Right lobe of liver (tissue), 6 donors: ENCODE measurements at regions not wholly inside any gene's neighbourhood (a gene's known extent, or its start where the extent isn't known, plus 50 kb on each side); places are given as distances from the start of the nearest gene placed in this dataset.

ENCODE experiments used
- ATAC-seq, 4 donors: fragments of 200-7000 bp; cut with Tn5 transposase; one replicate each; pipeline ENCODE4 v1.9.1; 2020; ENCODE audit warnings: mild to moderate bottlenecking in 4 of 4, moderate library complexity in 4 of 4
- DNase-seq, 3 donors: peaks; one replicate each; pipeline ENCODE4 v3.0.0-alpha.2; 2020
- H3K27ac ChIP-seq, 3 donors: fragments of 200-600 bp; one replicate each; pipeline ENCODE4 v1.8.0; 2022
- H3K27me3 ChIP-seq, 2 donors: fragments of 200-600 bp; one replicate each; pipeline ENCODE4 v1.8.0; 2022
- H3K36me3 ChIP-seq, 4 donors: fragments of 200-600 bp; sonication (generic) in 1 of 4; one replicate each; pipeline versions ENCODE4 v1.5.1 to v1.8.0; 2017 to 2022; ENCODE audit warnings: control low read depth in 1 of 4
- H3K4me1 ChIP-seq, 4 donors: fragments of 200-600 bp; sonication (generic) in 1 of 4; one replicate each; pipeline versions ENCODE4 v1.5.1 to v1.8.0; 2017 to 2022; ENCODE audit warnings: control low read depth in 1 of 4
- H3K4me3 ChIP-seq, 3 donors: fragments of 200-600 bp; one replicate each; pipeline ENCODE4 v1.8.0; 2022
- H3K9me3 ChIP-seq, 4 donors: fragments of 200-600 bp; sonication (generic) in 1 of 4; one replicate each; pipeline versions ENCODE4 v1.5.1 to v1.8.0; 2017 to 2022; ENCODE audit warnings: control low read depth in 1 of 4
- CTCF ChIP-seq, 4 donors: fragments of 200-600 bp in 3 of 4; fragments of 450-650 bp in 1 of 4; IDR thresholded peaks; one replicate each; pipeline versions ENCODE4 v1.5.1 to v1.8.0; 2016 to 2022; ENCODE audit warnings: antibody characterized with exemption in 4 of 4, mild to moderate bottlenecking in 2 of 4
- POLR2A ChIP-seq: fragments of 450-650 bp; IDR thresholded peaks from one replicate; pipeline ENCODE4 v1.6.1; 2017; ENCODE audit warnings: antibody characterized with exemption, mild to moderate bottlenecking
- WGBS: methylation state at CpG from one replicate; pipeline ENCODE4 v1.1.6; 2018; ENCODE audit warnings: low coverage, low lambda C conversion rate; ENCODE audit not compliant: insufficient coverage; ENCODE audit errors: missing lambda C conversion rate; 5-methylcytosine and 5-hydroxymethylcytosine counted together
- intact Hi-C, 2 donors: fragments of 100-400 bp; cut with DNase I; formaldehyde crosslinking; loops; one replicate each; pipeline versions ENCODE4 v1.11.2 to v1.14.1; 2022
- donor health status: DM: no; HTN: yes; CAD: no.
- donor health status: DM: no; HTN: no; CAD: no.
- donor health status: DM: no; HTN: no; CAD: no.
- donor health status: DM: no; HTN: yes; CAD: no.
- donor health status: DM: no; HTN: yes; CAD: no.

GRCh38 chr15:52936489-52936888 is 146.4 kb upstream of the ONECUT1 start:
- Histone ChIP-seq H3K27me3 (no peaks in the 10 kb centered on the region), H3K9me3 (no peaks in the 10 kb centered on the region), H3K4me1 (peaks cover 0 to 6% (median 0%) of the 10 kb centered on the region in 4 donors), H3K4me3 (no peak overlapping the region), H3K36me3 (no peaks in the 10 kb centered on the region), H3K27ac (no peak overlapping the region)
- ATAC-seq (peak in 2 of 4 donors; percentile 53 to 78), DNase-seq (no peak)
- WGBS, result 60% methylated on average over 1 of the region's 1 CpG
- TF ChIP-seq CTCF (IDR thresholded peaks at IDR 0.05), result no peak
- no peak for TF ChIP-seq POLR2A
- intact Hi-C loops, result no loop called here

GRCh38 chr15:52925130-52925529 is 135.0 kb upstream of the ONECUT1 start:
- 68% methylated on average over 6 of the region's 10 CpGs for WGBS
- no peak overlapping the region for H3K4me3 ChIP-seq
- H3K27ac ChIP-seq, result no peak overlapping the region
- H3K36me3 ChIP-seq, result no peaks in the 10 kb centered on the region
- no peaks in the 10 kb centered on the region for H3K27me3 ChIP-seq
- DNase-seq (no peak), ATAC-seq (no peak)
- TF ChIP-seq POLR2A (no peak), CTCF (IDR thresholded peaks at IDR 0.05) (no peak)
- no peaks in the 10 kb centered on the region for H3K4me1 ChIP-seq
- no peaks in the 10 kb centered on the region for H3K9me3 ChIP-seq
- intact Hi-C loops, result no loop called here

GRCh38 chr15:52924630-52925029 is 134.5 kb upstream of the ONECUT1 start:
- WGBS, result 78% methylated on average over 7 of the region's 7 CpGs
- Histone ChIP-seq H3K9me3 (no peaks in the 10 kb centered on the region), H3K4me1 (no peaks in the 10 kb centered on the region), H3K27me3 (no peaks in the 10 kb centered on the region), H3K36me3 (no peaks in the 10 kb centered on the region), H3K4me3 (no peak overlapping the region), H3K27ac (no peak overlapping the region)
- TF ChIP-seq POLR2A (no peak), CTCF (IDR thresholded peaks at IDR 0.05) (no peak)
- intact Hi-C loops, result no loop called here
- no peak for DNase-seq
- ATAC-seq, result no peak

GRCh38 chr15:52923626-52924025 is 133.5 kb upstream of the ONECUT1 start:
- ATAC-seq (no peak), DNase-seq (no peak)
- Histone ChIP-seq H3K27me3 (no peaks in the 10 kb centered on the region), H3K9me3 (no peaks in the 10 kb centered on the region), H3K4me3 (no peak overlapping the region), H3K27ac (no peak overlapping the region), H3K36me3 (no peaks in the 10 kb centered on the region), H3K4me1 (no peaks in the 10 kb centered on the region)
- intact Hi-C loops, result no loop called here
- WGBS, result 53% methylated on average over 4 of the region's 6 CpGs
- TF ChIP-seq CTCF (IDR thresholded peaks at IDR 0.05) (no peak), POLR2A (no peak)

GRCh38 chr15:52922871-52923270 is 132.7 kb upstream of the ONECUT1 start:
- intact Hi-C loops, result no loop called here
- no peaks in the 10 kb centered on the region for H3K9me3 ChIP-seq
- no peaks in the 10 kb centered on the region for H3K27me3 ChIP-seq
- no peak overlapping the region for H3K27ac ChIP-seq
- no peaks in the 10 kb centered on the region for H3K4me1 ChIP-seq
- no peak overlapping the region for H3K4me3 ChIP-seq
- DNase-seq, result no peak
- TF ChIP-seq POLR2A, result no peak
- no peak for TF ChIP-seq CTCF (IDR thresholded peaks at IDR 0.05)
- H3K36me3 ChIP-seq, result no peaks in the 10 kb centered on the region
- 90% methylated on average over 6 of the region's 7 CpGs for WGBS
- no peak for ATAC-seq
